NCI-H2196 (cell line): ENCODE measurements at regions not wholly inside any gene's neighbourhood (a gene's known extent, or its start where the extent isn't known, plus 50 kb on each side); places are given as distances from the start of the nearest gene placed in this dataset.
"Not testable (repeated sequence)": the region's sequence is repeated elsewhere in the genome, so short reads cannot be mapped to it uniquely, and the experiment has no call there.

ENCODE experiments used
- DNase-seq: peaks from one replicate; lab custom pipeline; 2025; ENCODE audit not compliant: unreplicated experiment; lab: John Stamatoyannopoulos, UW

DNA sequence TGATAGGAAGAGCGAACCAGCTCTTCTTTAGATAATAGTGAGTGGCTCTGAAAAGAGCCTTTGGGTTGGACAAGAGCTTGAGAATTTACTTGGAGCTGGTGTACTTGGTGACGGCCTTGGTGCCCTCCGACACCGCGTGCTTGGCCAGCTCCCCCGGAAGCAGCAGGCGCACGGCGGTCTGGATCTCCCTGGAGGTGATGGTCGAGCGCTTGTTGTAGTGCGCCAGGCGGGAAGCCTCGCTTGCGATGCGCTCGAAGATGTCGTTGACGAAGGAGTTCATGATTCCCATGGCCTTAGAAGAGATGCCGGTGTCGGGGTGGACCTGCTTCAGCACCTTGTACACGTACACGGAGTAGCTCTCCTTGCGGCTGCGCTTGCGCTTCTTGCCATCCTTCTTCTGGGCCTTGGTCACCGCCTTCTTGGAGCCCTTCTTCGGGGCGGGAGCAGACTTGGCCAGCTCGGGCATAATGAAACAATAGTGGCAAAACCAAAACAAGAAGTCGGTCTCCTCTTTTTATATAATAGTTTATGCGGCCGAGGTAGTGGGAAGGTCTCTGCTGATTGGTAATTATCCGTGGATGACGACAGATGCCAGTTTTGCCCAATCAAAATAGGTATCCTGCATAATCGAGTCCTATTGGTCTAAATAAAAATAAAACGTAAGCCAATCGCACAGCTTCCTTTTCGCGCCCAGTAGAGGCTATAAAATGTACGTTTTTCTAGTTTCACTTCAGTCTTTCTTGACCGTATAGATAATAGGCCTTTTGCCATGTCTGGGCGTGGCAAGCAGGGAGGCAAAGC is 104.6 kb downstream of the OR2B2 start:
- peak; percentile 92 for DNase-seq

- DNase-seq = no peak
These were observed 105.2 kb downstream of the OR2B2 start for GRCh38 chr6:27806981-27807440.

DNA sequence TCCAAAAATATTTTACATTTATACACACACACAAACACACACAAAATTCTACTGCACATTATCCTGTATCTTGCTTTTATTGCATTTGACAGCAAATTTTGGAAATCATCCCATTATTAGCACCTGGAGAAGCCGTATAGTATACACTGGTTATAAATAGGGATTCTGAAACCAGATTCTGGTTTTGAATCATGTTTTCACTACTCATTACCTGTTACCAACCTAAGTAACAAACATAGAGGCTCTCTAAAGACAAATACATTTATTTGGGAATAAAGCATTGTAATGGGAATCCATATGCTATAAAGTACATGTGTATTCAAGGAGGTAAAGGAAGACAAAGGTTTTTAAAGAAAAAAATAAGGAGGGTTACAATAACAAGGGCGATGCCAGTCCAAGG is 106.8 kb downstream of the OR2B2 start:
- DNase-seq = no peak

DNA sequence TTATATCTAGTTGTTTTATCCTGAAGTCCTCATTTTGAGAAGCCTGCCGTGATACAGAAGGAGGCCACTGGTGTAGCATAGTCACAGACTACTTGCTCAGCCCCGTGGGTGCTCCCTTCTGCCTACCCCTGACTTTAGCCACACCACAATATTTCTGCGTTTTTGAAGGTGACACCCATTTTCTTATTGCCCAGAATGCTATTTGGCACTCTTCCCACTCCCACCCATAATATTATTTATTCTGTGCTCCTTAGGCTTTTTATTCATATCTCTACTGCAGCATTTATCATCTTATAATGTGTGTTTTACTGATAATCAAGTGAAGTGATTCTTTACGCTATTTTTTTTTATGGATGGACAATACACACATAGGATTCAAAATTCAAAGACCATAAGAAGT is 107.3 kb downstream of the OR2B2 start:
- no peak for DNase-seq

DNA sequence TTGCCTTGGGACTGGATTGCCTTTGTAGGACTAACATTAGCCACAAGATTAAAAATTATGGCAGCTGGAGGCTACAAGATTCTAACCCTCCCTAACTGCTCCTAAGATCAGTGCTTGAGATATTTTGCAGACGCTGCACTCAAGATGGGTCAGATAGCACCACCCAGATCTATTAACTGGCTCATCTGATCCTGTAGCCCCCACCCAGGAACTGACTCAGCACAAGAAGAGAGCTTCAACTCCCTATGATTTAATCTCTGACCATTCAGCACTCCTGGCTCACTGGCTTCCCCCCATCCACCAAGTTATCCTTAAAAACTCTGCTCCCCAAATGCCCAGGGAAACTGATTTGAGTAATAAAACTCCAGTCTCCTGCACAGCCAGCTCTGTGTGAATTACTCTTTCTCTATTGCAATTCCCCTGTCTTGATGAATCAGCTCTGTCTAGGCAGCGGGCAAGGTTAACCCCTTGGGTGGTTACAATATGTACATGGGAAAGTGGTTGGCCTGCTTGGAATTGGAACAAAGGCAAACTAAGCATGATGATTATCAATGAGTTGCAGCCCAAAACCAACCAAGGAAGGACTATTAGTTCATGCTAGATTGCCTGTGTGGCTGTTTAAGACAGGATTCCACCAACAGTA is 111.3 kb downstream of the OR2B2 start:
- DNase-seq = no peak

GRCh38 chr6:27797960-27798359 is 114.2 kb downstream of the OR2B2 start:
- DNase-seq = no peak

- not testable (repeated sequence) for DNase-seq
These were observed 115.3 kb downstream of the OR2B2 start for GRCh38 chr6:27796736-27797481.

GRCh38 chr6:27795697-27796494 is 116.3 kb downstream of the OR2B2 start:
- DNase-seq = peak; percentile 89

GRCh38 chr6:27791182-27791943 is 120.8 kb downstream of the OR2B2 start:
- DNase-seq = peak; percentile 63

DNA sequence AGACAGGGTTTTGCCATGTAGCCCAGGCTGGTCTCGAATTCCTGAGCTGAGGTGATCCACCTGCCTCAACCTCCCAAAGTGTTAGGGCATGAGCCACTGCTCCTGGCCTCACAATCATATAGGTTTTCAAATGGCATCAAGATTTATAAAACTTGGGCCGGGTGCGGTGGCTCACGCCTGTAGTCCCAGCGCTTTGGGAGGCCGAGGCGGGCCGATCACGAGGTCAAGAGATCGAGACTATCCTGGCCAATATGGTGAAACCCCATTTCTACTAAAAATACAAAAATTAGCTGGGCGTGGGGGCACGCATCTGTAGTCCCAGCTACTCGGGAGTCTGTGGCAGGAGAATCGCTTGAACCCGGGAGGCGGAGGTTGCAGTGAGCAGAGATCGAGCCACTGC is 123.8 kb downstream of the OR2B2 start:
- DNase-seq = not testable (repeated sequence)

GRCh38 chr6:27786048-27786447 is 126.1 kb downstream of the OR2B2 start:
- DNase-seq = no peak

DNA sequence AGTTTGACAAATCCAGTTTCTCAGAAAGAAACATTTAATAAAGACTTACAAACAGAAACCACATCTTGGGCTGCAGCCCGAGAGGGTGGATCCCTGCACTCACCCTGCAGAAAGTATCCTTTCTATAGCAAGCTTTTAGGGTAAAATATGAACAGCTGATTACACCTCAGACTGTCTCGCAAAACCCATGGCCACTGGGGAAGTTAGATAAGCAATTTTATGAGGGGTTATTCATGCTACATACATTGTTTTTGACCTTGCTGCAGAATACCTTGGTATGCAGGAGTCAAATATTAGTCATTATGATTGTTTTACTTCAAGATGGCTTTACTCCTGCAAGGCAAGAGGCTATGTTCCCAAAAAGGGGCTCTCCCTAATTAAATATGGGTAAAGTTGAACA is 126.9 kb downstream of the OR2B2 start:
- DNase-seq = no peak

DNA sequence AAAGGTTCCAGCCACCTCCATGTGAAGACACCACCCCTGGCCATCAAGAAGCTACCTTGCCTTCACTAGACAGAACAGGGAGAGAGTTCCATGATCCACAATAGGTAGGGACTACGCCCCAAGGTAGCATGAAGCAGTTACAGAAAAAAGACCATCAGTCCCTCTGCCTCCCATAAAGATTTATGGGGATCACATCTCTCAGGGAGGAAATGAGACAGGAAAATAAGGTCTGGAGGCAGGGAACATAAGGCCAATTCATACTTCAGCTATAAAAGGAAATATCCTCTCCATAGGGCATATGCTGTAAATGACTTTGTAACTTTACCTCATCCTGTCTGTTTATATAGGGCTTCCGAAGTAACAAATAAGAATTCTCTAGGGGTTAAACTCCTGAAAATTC is 129.4 kb downstream of the OR2B2 start:
- no peak for DNase-seq

DNA sequence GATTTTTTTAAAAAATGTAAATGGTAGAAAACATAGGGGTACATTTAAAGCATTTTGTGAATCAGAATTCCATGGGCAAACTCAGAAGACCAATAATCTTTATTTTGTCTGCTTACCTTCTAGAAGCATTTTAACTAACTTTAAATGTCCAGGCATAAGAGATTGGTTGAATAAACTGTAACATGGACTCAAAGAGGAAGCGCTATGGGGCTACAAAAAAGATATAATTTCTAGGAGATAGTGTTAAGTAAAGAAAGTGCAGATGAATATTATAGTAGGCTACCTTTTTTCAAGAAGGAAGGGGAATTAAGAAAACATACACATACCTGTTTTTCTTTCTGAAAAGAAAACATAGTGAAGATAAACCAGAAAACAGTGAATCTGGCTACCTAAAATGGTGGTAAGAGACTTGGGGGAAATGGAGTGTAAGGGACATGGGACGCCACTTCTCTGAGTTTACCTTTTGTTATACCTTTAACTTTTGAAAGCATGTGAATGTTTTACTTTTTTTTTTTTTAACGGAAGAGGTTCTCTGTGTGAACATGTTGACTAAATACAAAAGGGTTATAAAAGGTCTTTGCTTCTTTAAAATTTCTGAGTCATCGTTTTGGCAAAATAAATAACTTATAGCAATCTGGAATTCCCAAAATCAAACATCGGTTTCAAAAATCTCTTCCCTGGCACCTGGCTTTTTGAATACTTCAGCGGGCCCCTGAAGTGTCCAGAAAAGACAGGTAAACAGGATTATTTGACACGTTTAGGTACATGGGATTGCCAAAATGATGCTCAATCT is 133.4 kb downstream of the OR2B2 start:
- no peak for DNase-seq

DNA sequence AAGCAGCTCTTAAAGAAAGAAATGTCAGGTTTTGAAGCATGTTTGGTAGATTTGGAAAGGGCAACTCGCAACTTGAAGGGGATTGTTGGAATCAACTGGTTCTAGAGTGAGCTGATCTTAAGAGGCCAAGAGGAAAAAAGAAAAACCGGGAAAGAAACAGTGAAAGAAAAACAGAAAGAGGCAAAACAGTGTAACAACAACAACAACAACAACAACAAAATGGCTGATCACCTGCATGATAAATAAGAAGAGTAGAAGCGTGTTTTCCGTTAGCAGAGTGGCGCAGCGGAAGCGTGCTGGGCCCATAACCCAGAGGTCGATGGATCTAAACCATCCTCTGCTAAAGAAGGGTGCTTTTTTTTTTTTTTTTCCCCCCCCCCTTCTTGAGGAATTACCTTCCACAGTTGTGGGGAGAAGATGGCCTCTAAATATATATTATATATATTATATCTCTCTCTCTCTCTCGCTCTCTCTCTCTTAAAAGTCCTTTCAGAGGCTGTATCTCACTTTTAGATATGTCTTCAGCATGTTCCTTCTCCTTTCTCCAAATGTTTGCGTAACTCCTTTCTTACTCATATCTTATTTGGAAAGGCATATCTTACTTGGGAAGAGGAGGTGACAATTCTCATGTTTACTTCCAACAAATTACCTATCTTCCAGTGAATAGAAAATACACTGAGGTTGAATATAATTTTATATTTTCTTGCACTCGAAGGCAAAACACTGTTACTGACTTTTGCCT is 134.4 kb downstream of the OR2B2 start:
- no peak for DNase-seq

- no peak for DNase-seq
These were observed 135.1 kb downstream of the OR2B2 start for GRCh38 chr6:27777126-27777525.

GRCh38 chr6:27776504-27776903 is 135.7 kb downstream of the OR2B2 start:
- no peak for DNase-seq

- DNase-seq = no peak
These were observed 136.4 kb downstream of the OR2B2 start for GRCh38 chr6:27775796-27776184.
